IMR-90 (cell line): ENCODE measurements at regions not wholly inside any gene's neighbourhood (a gene's known extent, or its start where the extent isn't known, plus 50 kb on each side); places are given as distances from the start of the nearest gene placed in this dataset.

Source experiments
- ATAC-seq: fragments of 200-7000 bp; cut with Tn5 transposase; 2 replicates; pipeline ENCODE4 v1.9.1; 2020; ENCODE audit warnings: low read depth, mild to moderate bottlenecking, moderate library complexity
- BruUV-seq: library from RNA; stranded (reverse); fragments of 400-500 nt; replicated peaks from 2 replicates; lab custom pipeline; 2021; lab: Mats Ljungman, UMichigan
- CTCF ChIA-PET: fragments of 300-600 bp; formaldehyde crosslinking; extraction: SDS; loops from one replicate; lab custom pipeline; 2021; ENCODE audit warnings: antibody characterized with exemption; lab: Yijun Ruan, JAX
- POLR2A ChIA-PET: fragments of 300-600 bp; sonication (Branson Sonifier 250); formaldehyde crosslinking; loops from one replicate; lab custom pipeline; 2022; ENCODE audit warnings: antibody characterized with exemption; ENCODE audit not compliant: unreplicated experiment; lab: Charles Lee
- DNase-seq: peaks from one replicate; pipeline ENCODE4 v3.0.0; 2013
- H2AFZ ChIP-seq: replicated peaks from 2 replicates; pipeline ENCODE3; 2013; ENCODE audit warnings: low read length, mild to moderate bottlenecking; ENCODE audit not compliant: poor library complexity
- H2AK5ac ChIP-seq: 2 replicates; pipeline ENCODE4 v1.6.1; 2013; ENCODE audit warnings: low read depth, low read length, inconsistent platforms
- H2AK9ac ChIP-seq: replicated peaks from 2 replicates; pipeline ENCODE3; 2013; ENCODE audit warnings: mild to moderate bottlenecking, low read depth, low read length, moderate library complexity; ENCODE audit not compliant: poor library complexity
- H2BK120ac ChIP-seq: 2 replicates; pipeline ENCODE4 v1.6.1; 2013; ENCODE audit warnings: low read depth, low read length, inconsistent platforms
- H2BK15ac ChIP-seq: 3 replicates; pipeline ENCODE4 v1.6.1; 2013; ENCODE audit warnings: low read depth, low read length, inconsistent platforms
- H2BK20ac ChIP-seq: 2 replicates; pipeline ENCODE4 v1.6.1; 2013; ENCODE audit warnings: low read depth, mild to moderate bottlenecking, inconsistent platforms, low read length, moderate library complexity
- H2BK5ac ChIP-seq: 2 replicates; pipeline ENCODE4 v1.6.1; 2013; ENCODE audit warnings: mild to moderate bottlenecking, low read depth, low read length, inconsistent platforms; ENCODE audit not compliant: poor library complexity, severe bottlenecking
- H3K14ac ChIP-seq: replicated peaks from 2 replicates; pipeline ENCODE4 v1.6.1; 2013; ENCODE audit warnings: low read depth, low read length, inconsistent platforms
- H3K18ac ChIP-seq: 2 replicates; pipeline ENCODE4 v1.6.1; 2013; ENCODE audit warnings: low read depth, low read length, control low read depth
- H3K23ac ChIP-seq: 2 replicates; pipeline ENCODE4 v1.6.1; 2013; ENCODE audit warnings: low read depth, low read length, inconsistent platforms
- H3K27ac ChIP-seq: 2 replicates; pipeline ENCODE4 v1.5.1; 2013; ENCODE audit warnings: mild to moderate bottlenecking, control low read depth, low read length; ENCODE audit not compliant: insufficient read depth
- H3K27me3 ChIP-seq: 2 replicates; pipeline ENCODE4 v1.6.1; 2013; ENCODE audit warnings: low read length; ENCODE audit not compliant: control insufficient read depth, insufficient read depth
- H3K36me3 ChIP-seq: 2 replicates; pipeline ENCODE4 v1.6.1; 2013; ENCODE audit warnings: low read length, mixed read lengths; ENCODE audit not compliant: control insufficient read depth, insufficient read depth
- H3K4ac ChIP-seq: 2 replicates; pipeline ENCODE4 v1.6.1; 2013; ENCODE audit warnings: low read depth, low read length, inconsistent platforms
- H3K4me1 ChIP-seq: 2 replicates; pipeline ENCODE4 v1.6.1; 2013; ENCODE audit warnings: low read length, mixed read lengths; ENCODE audit not compliant: control insufficient read depth, insufficient read depth
- H3K4me2 ChIP-seq: 2 replicates; pipeline ENCODE4 v1.6.1; 2013; ENCODE audit warnings: low read depth, mild to moderate bottlenecking, control low read depth, low read length, moderate library complexity
- H3K4me3 ChIP-seq: 2 replicates; pipeline ENCODE4 v1.5.1; 2013; ENCODE audit warnings: low read depth, mild to moderate bottlenecking, control low read depth, low read length, moderate library complexity; ENCODE audit not compliant: insufficient read depth
- H3K56ac ChIP-seq: 2 replicates; pipeline ENCODE4 v1.6.1; 2013; ENCODE audit warnings: low read length, inconsistent platforms; ENCODE audit not compliant: insufficient read depth; ENCODE audit errors: extremely low read depth
- H3K79me1 ChIP-seq, 2 experiments: 2 replicates each; pipeline ENCODE4 v1.6.1; 2013; ENCODE audit warnings: low read length in 2 of 2, inconsistent platforms in 1 of 2, low read depth in 1 of 2
- H3K9ac ChIP-seq: 2 replicates; pipeline ENCODE4 v1.6.1; 2013; ENCODE audit warnings: low read depth, low read length, control low read depth
- H3K9me1 ChIP-seq: 2 replicates; pipeline ENCODE4 v1.6.1; 2013; ENCODE audit warnings: low read length, inconsistent platforms; ENCODE audit not compliant: insufficient read depth
- H3K9me3 ChIP-seq: 2 replicates; pipeline ENCODE4 v1.6.1; 2013; ENCODE audit warnings: low read length; ENCODE audit not compliant: control insufficient read depth, insufficient read depth
- H4K20me1 ChIP-seq: 2 replicates; pipeline ENCODE4 v1.6.1; 2013; ENCODE audit warnings: low read length, inconsistent platforms; ENCODE audit not compliant: insufficient read depth
- H4K5ac ChIP-seq: 2 replicates; pipeline ENCODE4 v1.6.1; 2013; ENCODE audit warnings: mild to moderate bottlenecking, low read depth, low read length, control low read depth
- H4K8ac ChIP-seq, 2 experiments: 2 replicates each; pipeline ENCODE4 v1.6.1; 2013; ENCODE audit warnings: low read depth in 2 of 2, low read length in 2 of 2, control low read depth in 1 of 2, inconsistent platforms in 1 of 2
- H4K91ac ChIP-seq: 2 replicates; pipeline ENCODE4 v1.6.1; 2013; ENCODE audit warnings: low read depth, low read length, inconsistent platforms; ENCODE audit not compliant: insufficient read depth
- BHLHE40 ChIP-seq: fragments of 150-350 bp; IDR thresholded peaks from 2 replicates; pipeline ENCODE4 v1.6.1; 2016; ENCODE audit warnings: mild to moderate bottlenecking, low read depth, low read length
- CEBPB ChIP-seq: IDR thresholded peaks from 2 replicates; pipeline ENCODE4 v1.6.1; 2012; ENCODE audit warnings: low read depth, low read length, improper control_type of control experiment
- CHD1 ChIP-seq: IDR thresholded peaks from 2 replicates; pipeline ENCODE4 v1.6.1; 2012; ENCODE audit warnings: low read depth, low read length, improper control_type of control experiment
- FOS ChIP-seq: fragments of 150-350 bp; IDR thresholded peaks from 2 replicates; pipeline ENCODE4 v1.6.1; 2016; ENCODE audit warnings: low read depth, low read length
- MAFK ChIP-seq: IDR thresholded peaks from 2 replicates; pipeline ENCODE4 v1.6.1; 2012; ENCODE audit warnings: low read depth, low read length, improper control_type of control experiment
- MAZ ChIP-seq: IDR thresholded peaks from 2 replicates; pipeline ENCODE4 v1.6.1; 2012; ENCODE audit warnings: low read depth, mild to moderate bottlenecking, low read length, improper control_type of control experiment, moderate library complexity, borderline replicate concordance
- MXI1 ChIP-seq: IDR thresholded peaks from 2 replicates; pipeline ENCODE4 v1.6.1; 2012; ENCODE audit warnings: low read depth, mild to moderate bottlenecking, low read length, moderate library complexity, borderline replicate concordance
- NFE2L2 ChIP-seq: fragments of 150-350 bp; IDR thresholded peaks from 2 replicates; pipeline ENCODE4 v1.6.1; 2016; ENCODE audit warnings: low read depth, mild to moderate bottlenecking, low read length
- POLR2A ChIP-seq: IDR thresholded peaks from 2 replicates; pipeline ENCODE4 v1.6.1; 2012; ENCODE audit warnings: mild to moderate bottlenecking, low read depth, low read length
- RAD21 ChIP-seq: IDR thresholded peaks from 2 replicates; pipeline ENCODE4 v1.6.1; 2012; ENCODE audit warnings: low read length, improper control_type of control experiment
- RCOR1 ChIP-seq: IDR thresholded peaks from 2 replicates; pipeline ENCODE4 v1.6.1; 2012; ENCODE audit warnings: mild to moderate bottlenecking, low read length, improper control_type of control experiment; ENCODE audit not compliant: insufficient replicate concordance
- RFX5 ChIP-seq: IDR thresholded peaks from 2 replicates; pipeline ENCODE4 v1.8.0; 2012; ENCODE audit warnings: low read depth, mild to moderate bottlenecking, low read length, moderate library complexity
- SMC3 ChIP-seq: fragments of 150-350 bp; IDR thresholded peaks from 2 replicates; pipeline ENCODE4 v1.6.1; 2016; ENCODE audit warnings: low read depth, mild to moderate bottlenecking, antibody characterized with exemption, low read length, moderate library complexity
- WGBS, 2 experiments: methylation state at CpG; one replicate each; pipeline versions ENCODE4 v1.1.5 to v1.1.7; 2013; ENCODE audit warnings: missing lambda C conversion rate in 2 of 2; ENCODE audit not compliant: insufficient read length in 1 of 2; ENCODE audit errors: extremely low coverage in 2 of 2; 5-methylcytosine and 5-hydroxymethylcytosine counted together
- dilution Hi-C: fragments of 300-500 bp; cut with HindIII; formaldehyde crosslinking; loops from one replicate; pipeline ENCODE4 v1.14.3; 2018; ENCODE audit warnings: low sequenced_read_pairs; ENCODE audit not compliant: unreplicated experiment
- in situ Hi-C: fragments of 300-500 bp; cut with MboI; formaldehyde crosslinking; loops from 3 replicates; pipeline ENCODE4 v1.14.3; 2019; ENCODE audit warnings: low sequenced_read_pairs, inconsistent platforms, mixed read lengths
- intact Hi-C: fragments of 100-400 bp; cut with micrococcal nuclease; formaldehyde crosslinking; loops from 2 replicates; pipeline ENCODE4 v1.10.0; 2022
- TF ChIP-seq, protein P1 (sequence below): conservative IDR thresholded peaks from 2 replicates; pipeline ENCODE4 v1.5.1; 2012; ENCODE audit warnings: mild to moderate bottlenecking, low read depth, low read length, improper control_type of control experiment
- TF ChIP-seq, protein P2 (sequence below): fragments of 150-350 bp; IDR thresholded peaks from 2 replicates; pipeline ENCODE4 v1.6.1; 2016; ENCODE audit warnings: low read depth, mild to moderate bottlenecking, low read length, moderate library complexity, borderline replicate concordance
- TF ChIP-seq, protein P3 (sequence below): fragments of 150-350 bp; IDR thresholded peaks from 2 replicates; pipeline ENCODE4 v1.6.1; 2017; ENCODE audit warnings: mild to moderate bottlenecking, antibody characterized with exemption, low read length, low read depth

- Histone ChIP-seq H3K4me3 (no peak overlapping the region), H3K56ac (no peak overlapping the region), H3K4me1 (no peaks in the 10 kb centered on the region), H4K20me1 (no peaks in the 10 kb centered on the region), H4K91ac (no peak overlapping the region), H2BK20ac (no peak overlapping the region), H3K18ac (no peak overlapping the region), H3K4ac (no peak overlapping the region), H3K23ac (no peak overlapping the region), H2BK5ac (no peak overlapping the region), H2BK15ac (no peak overlapping the region), H3K14ac (no peak overlapping the region), H2AFZ (no peak overlapping the region), H3K27me3 (no peaks in the 10 kb centered on the region), H3K79me1 (no peaks in the 10 kb centered on the region), H4K8ac (no peak overlapping the region), H3K9me1 (no peaks in the 10 kb centered on the region), H4K5ac (no peak overlapping the region), H2AK9ac (no peak overlapping the region), H2BK120ac (no peak overlapping the region), H3K9me3 (no peaks in the 10 kb centered on the region), H3K9ac (no peak overlapping the region), H2AK5ac (no peak overlapping the region), H3K4me2 (no peak overlapping the region), H3K36me3 (no peaks in the 10 kb centered on the region), H3K27ac (no peak overlapping the region)
- BruUV-seq, result no TSS peak
- dilution Hi-C loops, result no loop called here
- TF ChIP-seq MAZ, result no peak
- TF ChIP-seq, protein P1, sequence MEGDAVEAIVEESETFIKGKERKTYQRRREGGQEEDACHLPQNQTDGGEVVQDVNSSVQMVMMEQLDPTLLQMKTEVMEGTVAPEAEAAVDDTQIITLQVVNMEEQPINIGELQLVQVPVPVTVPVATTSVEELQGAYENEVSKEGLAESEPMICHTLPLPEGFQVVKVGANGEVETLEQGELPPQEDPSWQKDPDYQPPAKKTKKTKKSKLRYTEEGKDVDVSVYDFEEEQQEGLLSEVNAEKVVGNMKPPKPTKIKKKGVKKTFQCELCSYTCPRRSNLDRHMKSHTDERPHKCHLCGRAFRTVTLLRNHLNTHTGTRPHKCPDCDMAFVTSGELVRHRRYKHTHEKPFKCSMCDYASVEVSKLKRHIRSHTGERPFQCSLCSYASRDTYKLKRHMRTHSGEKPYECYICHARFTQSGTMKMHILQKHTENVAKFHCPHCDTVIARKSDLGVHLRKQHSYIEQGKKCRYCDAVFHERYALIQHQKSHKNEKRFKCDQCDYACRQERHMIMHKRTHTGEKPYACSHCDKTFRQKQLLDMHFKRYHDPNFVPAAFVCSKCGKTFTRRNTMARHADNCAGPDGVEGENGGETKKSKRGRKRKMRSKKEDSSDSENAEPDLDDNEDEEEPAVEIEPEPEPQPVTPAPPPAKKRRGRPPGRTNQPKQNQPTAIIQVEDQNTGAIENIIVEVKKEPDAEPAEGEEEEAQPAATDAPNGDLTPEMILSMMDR, result no peak
- TF ChIP-seq, protein P2, sequence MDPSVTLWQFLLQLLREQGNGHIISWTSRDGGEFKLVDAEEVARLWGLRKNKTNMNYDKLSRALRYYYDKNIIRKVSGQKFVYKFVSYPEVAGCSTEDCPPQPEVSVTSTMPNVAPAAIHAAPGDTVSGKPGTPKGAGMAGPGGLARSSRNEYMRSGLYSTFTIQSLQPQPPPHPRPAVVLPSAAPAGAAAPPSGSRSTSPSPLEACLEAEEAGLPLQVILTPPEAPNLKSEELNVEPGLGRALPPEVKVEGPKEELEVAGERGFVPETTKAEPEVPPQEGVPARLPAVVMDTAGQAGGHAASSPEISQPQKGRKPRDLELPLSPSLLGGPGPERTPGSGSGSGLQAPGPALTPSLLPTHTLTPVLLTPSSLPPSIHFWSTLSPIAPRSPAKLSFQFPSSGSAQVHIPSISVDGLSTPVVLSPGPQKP, result no peak
- no peak for TF ChIP-seq FOS
- TF ChIP-seq CEBPB, result no peak
- TF ChIP-seq MAFK, result no peak
- no peak for TF ChIP-seq POLR2A
- TF ChIP-seq SMC3, result no peak
- TF ChIP-seq, protein P3, sequence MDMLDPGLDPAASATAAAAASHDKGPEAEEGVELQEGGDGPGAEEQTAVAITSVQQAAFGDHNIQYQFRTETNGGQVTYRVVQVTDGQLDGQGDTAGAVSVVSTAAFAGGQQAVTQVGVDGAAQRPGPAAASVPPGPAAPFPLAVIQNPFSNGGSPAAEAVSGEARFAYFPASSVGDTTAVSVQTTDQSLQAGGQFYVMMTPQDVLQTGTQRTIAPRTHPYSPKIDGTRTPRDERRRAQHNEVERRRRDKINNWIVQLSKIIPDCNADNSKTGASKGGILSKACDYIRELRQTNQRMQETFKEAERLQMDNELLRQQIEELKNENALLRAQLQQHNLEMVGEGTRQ, result no peak
- TF ChIP-seq RCOR1, result no peak
- TF ChIP-seq MXI1, result no peak
- no peak for TF ChIP-seq RFX5
- TF ChIP-seq BHLHE40, result no peak
- no peak for TF ChIP-seq CHD1
- no peak for TF ChIP-seq RAD21
- no peak for TF ChIP-seq NFE2L2
- ChIA-PET CTCF (interaction anchor here (0.7 kb wide), 1 partner anchor 871 kb away, joined by 3 read pairs; no protein-coding TSS in a partner anchor), POLR2A (no interaction called here)
- WGBS, 2 experiments, result 60% methylated on average over 1 of the region's 1 CpG; no CpG with 5 or more reads in 1 of the 2 experiments
- ATAC-seq (no peak), DNase-seq (no peak)
- intact Hi-C loops, result no loop called here
- in situ Hi-C loops, result no loop called here
Observed at GRCh38 chr4:171441300-171441941, 371.8 kb upstream of the GALNTL6 start.
